SK-N-SH treated with all-trans-retinoic acid at 6 μM for 48 hours (cell line): ENCODE measurements at regions not wholly inside any gene's neighbourhood (a gene's known extent, or its start where the extent isn't known, plus 50 kb on each side); places are given as distances from the start of the nearest gene placed in this dataset.

Experiments used
- ATAC-seq: fragments of 200-7000 bp; cut with Tn5 transposase; 3 replicates; pipeline ENCODE4 v1.9.1; 2020; ENCODE audit warnings: mild to moderate bottlenecking, moderate library complexity
- ARNTL ChIP-seq: fragments of 450-650 bp; formaldehyde crosslinking; IDR thresholded peaks from 2 replicates; pipeline ENCODE4 v1.5.0; 2020; ENCODE audit warnings: low read depth, mild to moderate bottlenecking, moderate library complexity, borderline replicate concordance
- BACH2 ChIP-seq: fragments of 250-450 bp; sonication (Bioruptor Pico); IDR thresholded peaks from 2 replicates; pipeline ENCODE4 v1.9.0; 2021; ENCODE audit warnings: mild to moderate bottlenecking, borderline replicate concordance
- CSDC2 ChIP-seq: fragments of 250-450 bp; sonication (Bioruptor Pico); IDR thresholded peaks from 2 replicates; pipeline ENCODE4 v1.5.0; 2020; ENCODE audit warnings: mild to moderate bottlenecking, moderate library complexity
- ESRRG ChIP-seq: fragments of 250-450 bp; sonication (Bioruptor Pico); IDR thresholded peaks from 2 replicates; pipeline ENCODE4 v1.6.1; 2021; ENCODE audit warnings: mild to moderate bottlenecking
- OSR1 ChIP-seq: fragments of 250-450 bp; sonication (Bioruptor Pico); IDR thresholded peaks from 2 replicates; pipeline ENCODE4 v1.8.0; 2022; ENCODE audit warnings: moderate library complexity, mild to moderate bottlenecking, inconsistent platforms
- PPARA ChIP-seq: fragments of 250-450 bp; sonication (Bioruptor Pico); IDR thresholded peaks from 2 replicates; pipeline ENCODE4 v1.5.0; 2020; ENCODE audit warnings: mild to moderate bottlenecking, borderline replicate concordance
- SNAI2 ChIP-seq: fragments of 250-450 bp; sonication (Bioruptor Pico); IDR thresholded peaks from 2 replicates; pipeline ENCODE4 v1.5.0; 2020; ENCODE audit warnings: mild to moderate bottlenecking, moderate library complexity
- TCF4 ChIP-seq: fragments of 250-450 bp; sonication (Bioruptor Pico); IDR thresholded peaks from 2 replicates; pipeline ENCODE4 v1.8.0; 2021; ENCODE audit warnings: mild to moderate bottlenecking, moderate library complexity, borderline replicate concordance
- TOX ChIP-seq: fragments of 250-450 bp; sonication (Bioruptor Pico); IDR thresholded peaks from 2 replicates; pipeline ENCODE4 v1.8.0; 2021; ENCODE audit warnings: mild to moderate bottlenecking, moderate library complexity, borderline replicate concordance
- ZC3H10 ChIP-seq: fragments of 250-450 bp; sonication (Bioruptor Pico); IDR thresholded peaks from 2 replicates; pipeline ENCODE4 v1.5.1; 2021; ENCODE audit warnings: mild to moderate bottlenecking, moderate library complexity
- ZFP30 ChIP-seq: fragments of 450-650 bp; formaldehyde crosslinking; IDR thresholded peaks from 2 replicates; pipeline ENCODE4 v1.5.0; 2022; ENCODE audit warnings: mild to moderate bottlenecking, moderate library complexity
- ZNF8 ChIP-seq: fragments of 450-650 bp; formaldehyde crosslinking; IDR thresholded peaks from 2 replicates; pipeline ENCODE4 v1.5.0; 2020; ENCODE audit warnings: mild to moderate bottlenecking, moderate library complexity
- TF ChIP-seq, protein P1 (sequence below): fragments of 250-450 bp; sonication (Bioruptor Pico); IDR thresholded peaks from 2 replicates; pipeline ENCODE4 v1.5.1; 2021; ENCODE audit warnings: mild to moderate bottlenecking, moderate library complexity
- TF ChIP-seq, protein P2 (sequence below): fragments of 250-450 bp; sonication (Bioruptor Pico); IDR thresholded peaks from 2 replicates; pipeline ENCODE4 v1.8.0; 2020; ENCODE audit warnings: mild to moderate bottlenecking, moderate library complexity, borderline replicate concordance
- TF ChIP-seq, protein P3 (sequence below): fragments of 250-450 bp; sonication (Bioruptor Pico); IDR thresholded peaks from 2 replicates; pipeline ENCODE4 v1.5.1; 2020; ENCODE audit warnings: low read depth, mild to moderate bottlenecking, moderate library complexity
- TF ChIP-seq, protein P4 (sequence below): fragments of 250-450 bp; sonication (Bioruptor Pico); IDR thresholded peaks from 2 replicates; pipeline ENCODE4 v1.8.0; 2021; ENCODE audit warnings: low read depth, mild to moderate bottlenecking, moderate library complexity, borderline replicate concordance
- TF ChIP-seq, protein P5 (sequence below): fragments of 250-450 bp; sonication (Bioruptor Pico); IDR thresholded peaks from 2 replicates; pipeline ENCODE4 v1.5.0; 2020; ENCODE audit warnings: mild to moderate bottlenecking, moderate library complexity

DNA sequence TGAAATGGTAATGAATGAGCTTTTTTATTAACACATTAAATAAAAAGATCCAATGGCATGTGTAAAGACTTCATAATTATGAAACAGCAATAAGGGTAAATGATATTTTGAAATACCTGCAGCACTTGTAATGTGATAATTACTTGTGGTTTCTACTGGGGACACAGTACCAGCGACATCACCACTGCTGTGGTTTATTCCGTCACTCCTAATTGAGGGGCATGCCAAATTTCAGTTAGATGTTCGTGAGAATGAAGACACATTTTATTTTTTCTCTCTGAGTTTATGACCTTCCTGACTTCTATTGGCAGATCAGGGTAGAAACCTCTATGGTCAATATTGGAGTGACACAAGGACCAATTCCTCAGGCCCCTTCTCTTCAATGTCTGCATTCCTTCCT, 131.9 kb upstream of the XYLT1 start:
- ATAC-seq = no peak
- TF ChIP-seq ZNF8 (CRISPR knock-in tag) = no peak
- TF ChIP-seq, protein P1, sequence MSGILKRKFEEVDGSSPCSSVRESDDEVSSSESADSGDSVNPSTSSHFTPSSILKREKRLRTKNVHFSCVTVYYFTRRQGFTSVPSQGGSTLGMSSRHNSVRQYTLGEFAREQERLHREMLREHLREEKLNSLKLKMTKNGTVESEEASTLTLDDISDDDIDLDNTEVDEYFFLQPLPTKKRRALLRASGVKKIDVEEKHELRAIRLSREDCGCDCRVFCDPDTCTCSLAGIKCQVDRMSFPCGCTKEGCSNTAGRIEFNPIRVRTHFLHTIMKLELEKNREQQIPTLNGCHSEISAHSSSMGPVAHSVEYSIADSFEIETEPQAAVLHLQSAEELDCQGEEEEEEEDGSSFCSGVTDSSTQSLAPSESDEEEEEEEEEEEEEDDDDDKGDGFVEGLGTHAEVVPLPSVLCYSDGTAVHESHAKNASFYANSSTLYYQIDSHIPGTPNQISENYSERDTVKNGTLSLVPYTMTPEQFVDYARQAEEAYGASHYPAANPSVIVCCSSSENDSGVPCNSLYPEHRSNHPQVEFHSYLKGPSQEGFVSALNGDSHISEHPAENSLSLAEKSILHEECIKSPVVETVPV (CRISPR knock-in tag) = no peak
- no peak for TF ChIP-seq ARNTL (CRISPR knock-in tag)
- TF ChIP-seq, protein P2, sequence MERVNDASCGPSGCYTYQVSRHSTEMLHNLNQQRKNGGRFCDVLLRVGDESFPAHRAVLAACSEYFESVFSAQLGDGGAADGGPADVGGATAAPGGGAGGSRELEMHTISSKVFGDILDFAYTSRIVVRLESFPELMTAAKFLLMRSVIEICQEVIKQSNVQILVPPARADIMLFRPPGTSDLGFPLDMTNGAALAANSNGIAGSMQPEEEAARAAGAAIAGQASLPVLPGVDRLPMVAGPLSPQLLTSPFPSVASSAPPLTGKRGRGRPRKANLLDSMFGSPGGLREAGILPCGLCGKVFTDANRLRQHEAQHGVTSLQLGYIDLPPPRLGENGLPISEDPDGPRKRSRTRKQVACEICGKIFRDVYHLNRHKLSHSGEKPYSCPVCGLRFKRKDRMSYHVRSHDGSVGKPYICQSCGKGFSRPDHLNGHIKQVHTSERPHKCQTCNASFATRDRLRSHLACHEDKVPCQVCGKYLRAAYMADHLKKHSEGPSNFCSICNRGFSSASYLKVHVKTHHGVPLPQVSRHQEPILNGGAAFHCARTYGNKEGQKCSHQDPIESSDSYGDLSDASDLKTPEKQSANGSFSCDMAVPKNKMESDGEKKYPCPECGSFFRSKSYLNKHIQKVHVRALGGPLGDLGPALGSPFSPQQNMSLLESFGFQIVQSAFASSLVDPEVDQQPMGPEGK = no peak
- no peak for TF ChIP-seq TOX (CRISPR knock-in tag)
- TF ChIP-seq, protein P3, sequence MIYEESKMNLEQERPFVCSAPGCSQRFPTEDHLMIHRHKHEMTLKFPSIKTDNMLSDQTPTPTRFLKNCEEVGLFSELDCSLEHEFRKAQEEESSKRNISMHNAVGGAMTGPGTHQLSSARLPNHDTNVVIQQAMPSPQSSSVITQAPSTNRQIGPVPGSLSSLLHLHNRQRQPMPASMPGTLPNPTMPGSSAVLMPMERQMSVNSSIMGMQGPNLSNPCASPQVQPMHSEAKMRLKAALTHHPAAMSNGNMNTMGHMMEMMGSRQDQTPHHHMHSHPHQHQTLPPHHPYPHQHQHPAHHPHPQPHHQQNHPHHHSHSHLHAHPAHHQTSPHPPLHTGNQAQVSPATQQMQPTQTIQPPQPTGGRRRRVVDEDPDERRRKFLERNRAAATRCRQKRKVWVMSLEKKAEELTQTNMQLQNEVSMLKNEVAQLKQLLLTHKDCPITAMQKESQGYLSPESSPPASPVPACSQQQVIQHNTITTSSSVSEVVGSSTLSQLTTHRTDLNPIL (CRISPR knock-in tag) = no peak
- no peak for TF ChIP-seq ZFP30 (CRISPR knock-in tag)
- TF ChIP-seq, protein P4, sequence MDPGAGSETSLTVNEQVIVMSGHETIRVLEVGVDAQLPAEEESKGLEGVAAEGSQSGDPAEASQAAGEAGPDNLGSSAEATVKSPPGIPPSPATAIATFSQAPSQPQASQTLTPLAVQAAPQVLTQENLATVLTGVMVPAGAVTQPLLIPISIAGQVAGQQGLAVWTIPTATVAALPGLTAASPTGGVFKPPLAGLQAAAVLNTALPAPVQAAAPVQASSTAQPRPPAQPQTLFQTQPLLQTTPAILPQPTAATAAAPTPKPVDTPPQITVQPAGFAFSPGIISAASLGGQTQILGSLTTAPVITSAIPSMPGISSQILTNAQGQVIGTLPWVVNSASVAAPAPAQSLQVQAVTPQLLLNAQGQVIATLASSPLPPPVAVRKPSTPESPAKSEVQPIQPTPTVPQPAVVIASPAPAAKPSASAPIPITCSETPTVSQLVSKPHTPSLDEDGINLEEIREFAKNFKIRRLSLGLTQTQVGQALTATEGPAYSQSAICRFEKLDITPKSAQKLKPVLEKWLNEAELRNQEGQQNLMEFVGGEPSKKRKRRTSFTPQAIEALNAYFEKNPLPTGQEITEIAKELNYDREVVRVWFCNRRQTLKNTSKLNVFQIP (CRISPR knock-in tag) = no peak
- TF ChIP-seq ESRRG (CRISPR knock-in tag) = no peak
- TF ChIP-seq OSR1 (CRISPR knock-in tag) = no peak
- no peak for TF ChIP-seq BACH2 (CRISPR knock-in tag)
- no peak for TF ChIP-seq SNAI2 (CRISPR knock-in tag)
- TF ChIP-seq ZC3H10 (CRISPR knock-in tag) = no peak
- TF ChIP-seq CSDC2 (CRISPR knock-in tag) = no peak

DNA sequence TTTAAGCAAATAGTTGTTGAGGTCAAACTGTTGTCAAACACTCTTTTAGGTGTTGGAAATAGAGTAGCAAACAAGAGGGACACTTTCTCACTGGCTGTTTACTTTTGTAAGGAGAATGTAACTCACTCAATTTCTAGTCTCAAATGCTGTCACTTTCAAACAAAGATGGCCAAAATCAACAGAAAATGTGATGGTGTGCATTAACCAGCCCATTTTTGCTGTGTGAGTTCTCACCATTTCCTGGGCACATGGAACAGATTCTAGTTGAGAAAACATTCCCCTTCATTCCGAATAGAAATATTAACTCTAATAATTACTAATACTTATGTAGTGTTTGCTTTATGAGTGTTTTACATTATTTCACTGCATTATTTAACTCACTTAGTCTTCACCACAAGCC, 128.2 kb upstream of the XYLT1 start:
- no peak for ATAC-seq
- no peak for TF ChIP-seq TCF4 (CRISPR knock-in tag)
- TF ChIP-seq ZC3H10 (CRISPR knock-in tag) = no peak
- no peak for TF ChIP-seq ZNF8 (CRISPR knock-in tag)
- TF ChIP-seq PPARA (CRISPR knock-in tag) = no peak
- TF ChIP-seq, protein P1 (CRISPR knock-in tag) = no peak
- TF ChIP-seq OSR1 (CRISPR knock-in tag) = no peak
- TF ChIP-seq SNAI2 (CRISPR knock-in tag) = no peak
- TF ChIP-seq, all 23 proteins: peak for 0

DNA sequence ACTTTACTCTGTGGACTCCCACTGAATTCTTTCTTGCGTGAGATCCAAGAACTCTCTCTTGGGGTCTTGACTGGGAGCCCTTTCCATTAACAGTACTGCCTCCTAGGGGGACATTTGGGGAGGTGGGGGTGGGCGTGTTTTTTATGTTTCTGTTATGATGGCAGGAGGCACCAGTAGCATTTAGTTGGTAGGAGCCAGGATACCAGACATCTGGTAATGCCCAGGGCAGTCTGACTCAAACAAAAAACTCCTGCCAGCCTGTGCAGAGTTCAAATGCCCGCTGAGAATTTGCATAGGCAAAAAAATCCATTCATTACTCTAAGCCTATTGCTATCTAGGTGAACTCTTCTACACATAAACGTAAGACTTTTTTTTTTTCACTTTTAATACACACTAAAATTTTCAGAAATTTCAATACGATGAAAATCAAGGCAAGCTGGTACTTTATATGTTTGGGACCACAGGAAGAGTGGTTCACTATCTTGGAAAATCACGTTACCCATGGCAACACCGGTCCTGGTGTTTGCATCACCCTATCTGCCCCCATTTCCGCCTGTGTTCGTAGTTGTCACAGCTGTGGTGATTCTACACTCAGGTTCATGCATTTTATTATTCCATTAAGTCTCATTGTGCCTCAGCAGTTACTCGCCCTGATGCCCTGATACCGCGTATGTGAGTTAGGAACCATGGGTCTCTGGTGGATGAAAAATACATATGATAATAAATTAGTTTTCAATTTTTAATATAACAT, 121.1 kb upstream of the XYLT1 start:
- ATAC-seq = peak; percentile 87
- TF ChIP-seq PPARA (CRISPR knock-in tag) = 0 out of 2 replicates have a peak, but pooled peaks have one; percentile 65
- no peak for TF ChIP-seq ARNTL (CRISPR knock-in tag)
- TF ChIP-seq TCF4 (CRISPR knock-in tag) = peak; percentile 72; the same call in 1 of the 2 replicates

DNA sequence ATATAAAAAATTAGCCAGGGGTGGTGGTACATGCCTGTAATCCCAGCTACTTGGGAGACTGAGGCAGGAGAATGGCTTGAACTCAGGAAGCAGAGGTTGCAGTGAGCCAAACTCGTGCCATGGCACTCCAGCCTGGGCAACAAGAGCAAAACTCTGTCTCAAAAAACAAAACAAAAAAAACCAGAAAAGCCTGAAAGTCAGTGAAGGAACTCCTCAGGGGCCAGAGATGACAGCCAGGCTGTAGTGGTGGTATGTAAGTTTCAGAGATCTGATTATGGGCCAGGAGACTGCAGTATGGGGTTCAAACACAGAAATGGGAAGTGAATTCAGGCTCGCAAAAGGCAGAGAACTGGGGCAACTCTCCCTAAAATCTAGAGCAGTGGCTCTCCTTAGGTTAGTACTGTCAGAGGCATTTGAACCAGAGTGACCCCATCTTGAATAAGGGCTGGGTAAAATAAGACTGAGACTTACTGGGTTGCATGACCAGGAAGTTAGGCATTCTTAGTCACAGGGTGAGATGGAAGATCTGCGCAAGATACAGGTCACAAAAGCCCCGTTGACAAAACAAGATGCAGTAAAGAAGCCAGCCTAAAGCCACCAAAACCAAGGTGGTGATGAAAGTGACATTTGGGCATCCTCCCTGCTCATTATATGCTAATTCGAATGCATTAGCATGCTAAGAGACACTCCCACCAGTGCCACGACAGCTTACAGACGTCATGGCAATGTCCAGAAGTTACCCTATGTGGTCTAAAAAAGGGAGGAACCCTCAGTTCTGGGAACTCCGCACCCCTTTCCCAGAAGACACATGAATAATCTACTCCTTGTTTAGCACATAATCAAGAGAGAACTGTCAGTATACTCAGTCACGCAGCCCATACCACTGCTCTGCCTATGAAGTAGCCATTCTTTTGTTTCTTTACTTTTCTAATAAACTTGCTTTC, 120.2 kb upstream of the XYLT1 start:
- TF ChIP-seq PPARA (CRISPR knock-in tag) = no peak
- TF ChIP-seq, protein P5, sequence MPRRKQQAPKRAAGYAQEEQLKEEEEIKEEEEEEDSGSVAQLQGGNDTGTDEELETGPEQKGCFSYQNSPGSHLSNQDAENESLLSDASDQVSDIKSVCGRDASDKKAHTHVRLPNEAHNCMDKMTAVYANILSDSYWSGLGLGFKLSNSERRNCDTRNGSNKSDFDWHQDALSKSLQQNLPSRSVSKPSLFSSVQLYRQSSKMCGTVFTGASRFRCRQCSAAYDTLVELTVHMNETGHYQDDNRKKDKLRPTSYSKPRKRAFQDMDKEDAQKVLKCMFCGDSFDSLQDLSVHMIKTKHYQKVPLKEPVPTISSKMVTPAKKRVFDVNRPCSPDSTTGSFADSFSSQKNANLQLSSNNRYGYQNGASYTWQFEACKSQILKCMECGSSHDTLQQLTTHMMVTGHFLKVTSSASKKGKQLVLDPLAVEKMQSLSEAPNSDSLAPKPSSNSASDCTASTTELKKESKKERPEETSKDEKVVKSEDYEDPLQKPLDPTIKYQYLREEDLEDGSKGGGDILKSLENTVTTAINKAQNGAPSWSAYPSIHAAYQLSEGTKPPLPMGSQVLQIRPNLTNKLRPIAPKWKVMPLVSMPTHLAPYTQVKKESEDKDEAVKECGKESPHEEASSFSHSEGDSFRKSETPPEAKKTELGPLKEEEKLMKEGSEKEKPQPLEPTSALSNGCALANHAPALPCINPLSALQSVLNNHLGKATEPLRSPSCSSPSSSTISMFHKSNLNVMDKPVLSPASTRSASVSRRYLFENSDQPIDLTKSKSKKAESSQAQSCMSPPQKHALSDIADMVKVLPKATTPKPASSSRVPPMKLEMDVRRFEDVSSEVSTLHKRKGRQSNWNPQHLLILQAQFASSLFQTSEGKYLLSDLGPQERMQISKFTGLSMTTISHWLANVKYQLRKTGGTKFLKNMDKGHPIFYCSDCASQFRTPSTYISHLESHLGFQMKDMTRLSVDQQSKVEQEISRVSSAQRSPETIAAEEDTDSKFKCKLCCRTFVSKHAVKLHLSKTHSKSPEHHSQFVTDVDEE (CRISPR knock-in tag) = 0 out of 2 replicates have a peak, but pooled peaks have one; percentile 28
- 0 out of 2 replicates have a peak, but pooled peaks have one; percentile 28 for TF ChIP-seq SNAI2 (CRISPR knock-in tag)
- ATAC-seq = peak; percentile 68
